HG02938 (cell line): ENCODE measurements at regions not wholly inside any gene's neighbourhood (a gene's known extent, or its start where the extent isn't known, plus 50 kb on each side); places are given as distances from the start of the nearest gene placed in this dataset.

Experiments
- ATAC-seq: cut with Tn5 transposase; IDR thresholded peaks from one replicate; pipeline ENCODE4 v1.9.1; 2021; ENCODE audit warnings: mild to moderate bottlenecking, moderate library complexity; ENCODE audit not compliant: unreplicated experiment

DNA sequence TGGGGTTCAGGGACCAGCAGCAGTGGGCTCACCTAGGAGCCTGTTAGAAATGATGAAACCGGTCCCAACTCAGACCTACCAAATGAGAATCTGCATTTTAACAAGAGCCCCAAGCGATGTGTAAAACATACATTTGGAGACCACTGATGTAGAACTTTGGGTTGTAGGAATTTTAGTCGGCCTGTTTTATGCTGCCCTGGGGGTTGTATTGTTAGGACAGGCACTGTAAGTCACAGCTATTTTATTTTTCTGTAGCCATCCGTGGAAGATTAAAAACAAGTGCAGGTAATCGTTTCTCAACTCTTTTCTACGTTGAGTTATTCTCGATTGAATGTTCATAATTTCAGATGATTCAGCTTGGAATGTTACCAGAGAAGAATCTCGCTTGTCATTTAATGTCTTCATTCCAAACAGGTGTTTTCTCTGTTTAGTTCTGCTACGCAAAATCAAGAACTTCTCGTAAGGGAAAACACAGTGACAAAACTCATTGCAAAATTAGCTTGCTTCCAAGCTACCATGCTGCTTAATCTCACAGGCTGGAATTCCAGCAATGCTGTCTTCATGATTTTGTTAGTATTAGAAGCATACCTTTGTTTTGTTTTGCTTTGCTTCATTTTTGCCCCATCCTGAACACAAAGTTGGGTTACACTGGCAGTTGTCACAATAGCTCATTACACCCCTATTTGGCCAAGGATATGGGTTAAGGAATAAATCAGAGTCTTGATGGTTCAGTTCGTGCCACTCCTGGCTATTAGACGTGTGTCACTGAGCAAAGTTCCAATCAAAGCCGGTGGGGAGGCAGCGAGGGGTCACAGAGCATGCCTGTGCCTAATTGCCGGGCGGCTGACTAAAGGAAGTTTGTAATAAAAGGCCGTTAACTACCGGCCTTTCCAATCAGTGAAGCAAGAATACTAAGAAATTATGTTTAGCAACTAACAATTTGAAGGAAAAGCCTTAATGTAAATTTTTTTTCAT, 676.9 kb downstream of the GATA3 start:
- ATAC-seq, result no peak

- ATAC-seq, result no peak
Observed at GRCh38 chr10:8738987-8739386, 684.5 kb downstream of the GATA3 start.

- no peak for ATAC-seq
Observed at GRCh38 chr10:8752146-8752843, 697.8 kb downstream of the GATA3 start.

GRCh38 chr10:8758029-8758428, 703.5 kb downstream of the GATA3 start:
- ATAC-seq, result no peak

DNA sequence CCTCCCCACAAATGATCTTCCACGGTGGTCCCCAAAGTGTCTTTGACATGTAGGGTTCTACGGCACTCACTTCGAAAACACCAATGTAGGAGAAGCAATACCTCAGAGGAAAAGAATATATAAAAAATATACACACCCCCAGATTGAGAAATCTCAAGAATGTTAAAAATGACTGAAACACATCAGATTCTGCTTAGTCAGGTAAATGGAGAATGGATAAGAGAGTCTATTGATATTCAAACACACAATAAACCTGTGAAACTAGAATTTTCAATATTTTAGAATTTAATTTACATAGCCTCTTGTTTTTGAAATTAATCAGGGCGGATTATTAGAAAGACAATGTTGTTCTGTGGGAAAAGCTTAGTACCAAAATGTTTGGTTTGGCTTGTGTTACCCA, 712.4 kb downstream of the GATA3 start:
- ATAC-seq, result no peak

DNA sequence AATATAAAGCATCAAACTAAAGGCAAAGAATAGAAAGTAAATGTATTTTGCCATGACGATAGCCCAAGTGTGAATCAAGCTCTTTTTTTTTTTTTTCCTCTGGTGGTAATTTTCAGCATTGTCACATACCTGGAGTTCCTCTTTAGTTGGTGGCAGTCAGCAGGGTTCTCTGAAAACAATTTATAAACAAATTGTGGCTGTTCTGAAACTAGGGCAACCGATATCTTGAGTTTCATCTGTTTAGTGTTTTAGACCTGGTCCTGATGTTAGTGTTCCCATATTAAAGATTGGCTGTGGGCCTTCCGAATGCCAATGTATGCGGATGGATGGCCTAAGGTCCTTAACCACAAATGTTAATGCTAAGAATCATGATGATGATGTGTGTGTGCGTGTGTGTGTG, 713.1 kb downstream of the GATA3 start:
- no peak for ATAC-seq

GRCh38 chr10:8768341-8768740, 713.9 kb downstream of the GATA3 start:
- no peak for ATAC-seq

GRCh38 chr10:8768852-8769251, 714.4 kb downstream of the GATA3 start:
- ATAC-seq, result no peak

GRCh38 chr10:8776926-8777622, 722.6 kb downstream of the GATA3 start:
- ATAC-seq, result no peak

GRCh38 chr10:8778713-8779112, 724.2 kb downstream of the GATA3 start:
- ATAC-seq, result no peak

GRCh38 chr10:8787649-8788048, 733.2 kb downstream of the GATA3 start:
- no peak for ATAC-seq

GRCh38 chr10:8790390-8790789, 735.9 kb downstream of the GATA3 start:
- no peak for ATAC-seq

- ATAC-seq, result no peak
Observed at GRCh38 chr10:8794860-8795259, 740.4 kb downstream of the GATA3 start.

DNA sequence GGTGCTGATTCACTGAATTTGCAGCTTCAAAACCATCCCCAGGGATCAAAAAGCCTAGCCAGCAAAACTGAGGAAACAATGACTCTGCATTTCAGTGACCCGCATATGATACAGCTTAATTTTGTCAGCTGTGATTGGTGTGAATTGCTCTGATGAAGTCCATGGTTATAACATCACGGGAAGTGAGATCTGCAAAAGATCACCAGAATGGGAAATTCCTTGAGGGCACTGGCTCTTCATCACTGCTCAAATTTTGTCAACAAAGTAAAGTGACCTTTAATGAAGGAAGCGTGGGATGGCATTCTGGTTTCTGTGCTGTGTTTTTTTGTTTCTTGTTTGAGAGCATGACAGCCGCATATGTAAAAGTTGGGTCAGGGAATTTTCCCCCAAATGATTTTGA, 745.9 kb downstream of the GATA3 start:
- no peak for ATAC-seq

DNA sequence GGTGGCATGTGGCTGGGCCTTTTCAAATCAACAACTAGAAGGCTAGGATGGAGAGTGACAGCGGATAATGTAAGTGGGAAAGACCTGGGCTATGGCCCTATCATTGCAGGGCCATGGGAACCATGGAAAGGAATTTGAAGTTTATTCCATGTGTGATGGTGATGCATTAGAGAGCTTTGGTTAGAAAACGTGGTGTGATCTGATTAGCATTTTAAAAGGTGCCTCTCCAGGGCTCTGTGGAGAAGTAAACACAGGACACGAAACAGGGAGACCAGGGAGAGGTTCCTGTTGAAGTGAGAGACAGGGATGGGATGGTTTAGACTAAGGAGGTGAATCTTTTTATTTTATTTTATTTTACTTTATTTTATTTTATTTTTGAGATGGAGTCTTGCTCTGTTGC, 749.5 kb downstream of the GATA3 start:
- no peak for ATAC-seq

GRCh38 chr10:8810677-8811076, 756.2 kb downstream of the GATA3 start:
- ATAC-seq, result no peak

GRCh38 chr10:8811201-8811600, 756.7 kb downstream of the GATA3 start:
- ATAC-seq, result no peak

- no peak for ATAC-seq
Observed at GRCh38 chr10:8815969-8816368, 761.5 kb downstream of the GATA3 start.

- no peak for ATAC-seq
Observed at GRCh38 chr10:8817299-8817698, 762.8 kb downstream of the GATA3 start.

- ATAC-seq, result no peak
Observed at GRCh38 chr10:8825611-8826010, 771.1 kb downstream of the GATA3 start.

DNA sequence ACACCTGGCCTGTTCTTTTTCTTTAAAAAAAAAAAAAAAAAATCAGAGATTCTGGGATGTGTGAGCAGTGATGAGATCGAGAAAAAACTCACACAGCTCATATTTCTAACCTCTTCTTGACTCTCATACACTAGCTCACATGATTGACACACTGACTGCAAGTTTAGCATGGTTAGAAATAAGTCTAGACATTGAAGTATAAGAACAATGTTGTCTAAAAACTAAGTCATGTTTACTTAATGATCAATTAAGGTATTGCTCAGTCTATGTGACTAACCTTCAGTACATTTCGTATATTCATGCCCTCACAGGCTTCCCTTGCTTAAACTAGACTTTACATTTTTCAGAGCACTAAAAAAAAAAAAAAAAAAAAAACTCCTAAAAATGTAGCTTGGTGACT, 775.1 kb downstream of the GATA3 start:
- ATAC-seq, result no peak

- ATAC-seq, result no peak
Observed at GRCh38 chr10:8830048-8830447, 775.6 kb downstream of the GATA3 start.
